Amniotic stem cell (primary cell): ENCODE measurements at regions not wholly inside any gene's neighbourhood (a gene's known extent, or its start where the extent isn't known, plus 50 kb on each side); places are given as distances from the start of the nearest gene placed in this dataset.
"Not testable (repeated sequence)": the region's sequence is repeated elsewhere in the genome, so short reads cannot be mapped to it uniquely, and the experiment has no call there.

ENCODE experiments used
- DNase-seq: peaks from one replicate; lab custom pipeline; 2025; lab: John Stamatoyannopoulos, UW

DNA sequence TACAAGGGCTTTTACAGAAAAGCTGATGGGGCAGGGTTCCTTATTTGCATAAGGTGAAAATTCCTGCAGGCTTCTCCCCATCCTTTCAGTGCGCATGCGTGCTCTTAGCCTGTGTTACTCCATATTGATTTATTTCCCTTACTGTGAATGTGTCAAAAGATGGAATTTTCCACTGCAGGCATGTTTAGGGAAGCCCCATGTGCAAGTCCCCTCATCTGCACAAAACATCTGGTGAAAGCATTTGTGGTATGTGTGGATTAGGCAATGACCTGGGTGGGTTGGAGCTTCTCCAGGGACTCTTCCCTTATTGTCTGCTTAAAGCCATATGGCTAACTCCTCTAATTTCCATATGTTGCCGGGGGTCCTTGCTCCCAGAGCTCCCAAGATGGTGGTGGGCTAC is 912.7 kb upstream of the LRFN5 start:
- DNase-seq = no peak

DNA sequence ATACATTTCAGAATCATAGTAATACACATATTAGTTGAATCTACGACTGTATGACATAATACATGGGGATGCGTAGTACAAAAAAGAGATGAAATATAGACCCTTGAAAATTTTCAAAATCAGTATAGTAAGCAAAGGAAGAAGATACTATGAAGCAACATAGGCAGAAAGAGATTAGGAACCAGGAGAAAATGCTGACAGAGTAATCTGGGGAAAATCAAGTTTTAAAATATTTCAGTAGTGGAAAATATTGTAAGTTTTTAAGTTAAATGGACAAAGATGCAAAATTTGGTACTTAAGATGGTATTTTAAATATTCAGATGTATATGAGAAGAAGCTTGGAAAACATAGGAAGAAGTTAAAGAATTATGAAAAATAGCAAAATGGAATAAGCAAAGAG is 915.6 kb upstream of the LRFN5 start:
- DNase-seq = no peak

GRCh38 chr14:40685764-40686163 is 920.9 kb upstream of the LRFN5 start:
- DNase-seq = no peak

DNA sequence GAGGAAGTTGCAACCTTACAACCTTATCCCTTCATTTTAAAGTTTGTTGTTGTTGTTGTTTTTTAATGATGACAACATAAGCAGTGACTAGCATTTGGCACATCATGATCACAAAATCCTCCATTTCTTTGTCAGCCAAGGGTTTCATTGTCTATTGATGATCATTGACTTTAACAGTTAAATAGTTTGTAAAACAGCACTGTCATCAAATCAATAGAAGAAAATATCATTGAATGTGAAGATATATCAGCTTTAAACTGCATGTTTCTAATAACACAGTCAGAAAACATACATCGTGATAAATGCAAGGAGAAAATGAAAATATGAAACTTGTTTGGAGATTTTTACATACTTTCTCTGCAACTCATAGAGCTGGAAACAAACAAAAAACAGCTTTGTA is 922.3 kb upstream of the LRFN5 start:
- no peak for DNase-seq

DNA sequence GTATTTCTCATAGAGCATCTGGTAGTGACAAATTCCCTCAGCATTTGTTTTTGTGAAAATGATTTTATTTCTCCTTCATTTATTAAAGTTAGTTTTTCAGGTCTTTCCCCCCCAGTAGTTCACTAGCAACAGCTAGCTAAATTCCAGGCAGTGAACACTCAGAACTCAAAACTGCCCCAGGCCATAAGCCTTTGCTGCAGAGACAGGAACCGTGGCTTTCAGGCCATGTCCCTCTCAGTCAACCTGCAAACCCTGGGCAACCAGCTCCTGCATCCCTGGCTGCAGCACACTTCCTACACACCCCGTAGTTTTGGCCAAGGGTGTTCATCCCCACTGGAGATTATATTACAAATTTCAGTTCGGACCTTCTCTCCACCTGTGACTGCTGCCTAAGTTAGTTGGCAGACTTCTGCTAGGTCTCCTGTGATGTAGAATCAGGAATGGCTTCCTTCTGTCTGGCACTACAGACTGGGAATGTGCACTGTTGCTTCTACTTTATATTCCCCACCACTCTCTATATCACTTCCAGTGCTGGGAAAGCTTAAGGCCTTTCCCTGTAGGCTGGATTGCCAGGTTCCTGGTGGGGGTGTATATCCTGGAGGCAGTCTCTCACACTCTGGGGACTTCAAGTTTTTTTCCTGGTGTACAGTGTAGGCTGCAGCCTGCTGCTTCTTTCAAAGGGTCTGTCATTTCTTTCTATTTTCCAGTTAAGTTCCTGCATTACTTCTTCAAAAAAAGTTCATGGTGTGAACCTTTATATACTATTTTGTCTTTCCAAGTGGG is 924.4 kb upstream of the LRFN5 start:
- no peak for DNase-seq

GRCh38 chr14:40679256-40679655 is 927.4 kb upstream of the LRFN5 start:
- DNase-seq = no peak

DNA sequence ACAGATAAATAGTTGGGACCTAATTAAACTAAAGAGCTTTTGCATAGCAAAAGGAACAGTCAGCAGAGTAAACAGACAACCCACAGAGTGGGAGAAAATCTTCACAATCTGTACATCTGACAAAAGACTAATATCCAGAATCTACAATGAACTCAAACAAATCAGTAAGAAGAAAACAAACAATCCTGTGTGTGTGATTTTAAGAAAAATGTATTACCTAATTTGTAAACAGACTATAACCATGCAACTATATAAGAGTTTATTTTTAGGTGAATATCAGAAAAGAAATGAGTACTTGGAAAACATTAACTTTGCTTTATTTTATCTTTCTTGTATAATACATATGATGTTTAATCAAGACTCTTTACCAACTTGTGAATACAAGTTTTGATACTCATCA is 929.5 kb upstream of the LRFN5 start:
- DNase-seq = not testable (repeated sequence)

DNA sequence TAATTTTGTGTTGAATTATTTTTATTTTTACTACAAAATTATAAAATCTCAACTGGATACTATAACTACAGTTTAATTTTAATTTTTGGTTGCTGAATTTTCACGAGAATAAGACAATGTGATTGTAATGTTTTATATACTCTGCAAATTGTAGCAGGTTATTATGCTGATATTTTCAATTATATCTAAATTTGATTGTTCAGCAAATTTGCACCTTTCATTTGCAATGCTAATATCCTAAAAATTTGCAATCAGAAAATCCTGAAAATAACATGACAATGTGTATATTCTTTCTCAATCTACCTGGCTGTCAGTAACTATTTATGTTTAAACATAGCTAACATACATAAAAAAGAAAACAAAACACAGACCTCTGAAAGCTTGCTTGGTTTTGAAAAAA is 932.2 kb upstream of the LRFN5 start:
- no peak for DNase-seq

DNA sequence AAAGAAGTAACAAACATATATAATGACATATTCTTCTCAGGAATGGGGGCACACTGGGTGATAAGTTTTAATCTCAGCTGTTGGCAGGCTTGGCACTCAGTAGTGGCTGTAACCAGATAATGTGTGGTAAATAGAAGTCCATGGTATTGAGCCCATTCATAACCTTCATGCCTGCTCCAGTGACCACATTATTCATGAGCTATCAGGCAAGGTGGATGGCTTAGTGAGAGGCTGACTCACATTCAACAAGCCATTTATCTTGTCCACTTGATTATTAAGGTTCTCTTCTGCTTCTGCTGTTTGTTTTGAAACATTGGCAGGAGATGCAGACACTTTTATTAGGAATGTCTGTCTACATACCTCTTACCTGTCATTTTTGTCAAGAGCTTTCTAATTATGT is 950.4 kb upstream of the LRFN5 start:
- DNase-seq = no peak

- DNase-seq = no peak
Measured at GRCh38 chr14:40652089-40652691, 954.5 kb upstream of the LRFN5 start.

- no peak for DNase-seq
Measured at GRCh38 chr14:40630471-40630870, 976.2 kb upstream of the LRFN5 start.

- DNase-seq = not testable (repeated sequence)
Measured at GRCh38 chr14:40629551-40630137, 977.0 kb upstream of the LRFN5 start.

- no peak for DNase-seq
Measured at GRCh38 chr14:40629144-40629543, 977.5 kb upstream of the LRFN5 start.

- DNase-seq = no peak
Measured at GRCh38 chr14:40623643-40624042, 983.0 kb upstream of the LRFN5 start.

DNA sequence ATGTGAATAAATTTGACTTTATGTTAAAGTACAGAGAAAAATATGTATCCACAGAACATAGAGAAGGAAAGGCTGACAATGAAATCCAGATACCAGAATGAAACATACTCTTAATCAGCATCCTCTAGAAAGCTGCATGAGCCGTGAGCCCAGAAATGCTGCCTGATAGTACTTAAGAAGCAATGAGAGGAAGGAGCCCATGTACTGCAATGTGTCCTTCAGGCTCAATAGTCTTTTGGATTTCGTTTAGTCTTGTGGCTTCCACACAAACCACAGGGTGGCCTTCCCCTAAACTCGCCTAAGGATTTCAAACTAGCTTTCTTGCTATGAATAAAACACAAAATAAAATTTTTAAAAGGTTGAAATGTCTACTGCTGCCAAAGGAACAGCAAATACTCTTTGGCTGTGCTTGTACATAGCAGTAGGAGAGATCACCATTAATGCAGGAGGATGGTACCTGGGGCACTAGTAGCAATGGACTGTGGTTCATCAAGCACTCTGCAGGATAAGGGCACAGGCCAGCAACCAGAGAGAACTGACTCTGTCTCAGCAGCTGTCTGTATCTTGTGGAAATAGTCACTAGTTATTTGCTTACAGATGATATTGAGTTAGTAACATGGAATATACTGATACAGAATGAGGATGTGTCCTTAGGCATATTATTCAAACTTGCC is 988.3 kb upstream of the LRFN5 start:
- DNase-seq = no peak

- DNase-seq = no peak
Measured at GRCh38 chr14:40616579-40616978, 990.1 kb upstream of the LRFN5 start.

DNA sequence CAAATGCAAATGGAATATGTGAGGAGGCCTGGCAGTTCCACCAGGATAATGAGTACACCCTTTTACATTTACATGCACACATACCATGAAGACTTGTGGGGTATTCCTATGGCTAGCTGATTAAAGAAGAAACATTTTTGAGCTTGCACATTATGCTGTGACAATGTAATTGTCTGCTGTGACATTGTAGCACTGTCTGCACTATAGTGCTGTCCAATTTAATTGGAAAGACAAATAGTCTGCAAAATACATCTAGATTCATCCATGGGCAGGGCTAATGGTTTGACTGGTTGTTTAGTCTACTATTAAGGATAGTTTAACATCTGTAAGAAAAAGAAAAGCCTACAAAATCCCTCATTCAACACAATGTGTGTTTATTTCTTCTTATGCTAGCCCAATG is 1005.6 kb upstream of the LRFN5 start:
- DNase-seq = no peak

- DNase-seq = no peak
Measured at GRCh38 chr14:40599725-40600124, 1007.0 kb upstream of the LRFN5 start.

- no peak for DNase-seq
Measured at GRCh38 chr14:40581264-40581663, 1025.4 kb upstream of the LRFN5 start.

- no peak for DNase-seq
Measured at GRCh38 chr14:40576880-40577478, 1029.7 kb upstream of the LRFN5 start.

DNA sequence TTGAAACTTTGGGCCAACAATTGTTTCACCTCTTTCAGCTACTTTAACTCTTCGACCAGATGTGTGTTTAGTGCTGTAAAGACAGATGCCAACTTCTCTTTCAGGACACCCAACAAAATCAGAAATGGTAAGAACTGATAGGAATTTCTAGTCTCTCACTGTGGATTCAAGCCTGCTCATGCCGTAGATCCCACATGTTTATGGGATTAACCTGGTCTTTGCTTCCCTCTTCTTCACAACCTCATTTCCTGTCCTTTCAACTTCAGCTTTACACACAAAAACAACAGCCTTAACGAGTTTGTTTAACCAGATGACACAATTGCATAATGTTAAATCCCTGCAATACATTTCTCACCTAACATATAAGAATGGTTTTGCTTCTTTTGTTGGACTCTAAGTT is 1031.9 kb upstream of the LRFN5 start:
- no peak for DNase-seq

DNA sequence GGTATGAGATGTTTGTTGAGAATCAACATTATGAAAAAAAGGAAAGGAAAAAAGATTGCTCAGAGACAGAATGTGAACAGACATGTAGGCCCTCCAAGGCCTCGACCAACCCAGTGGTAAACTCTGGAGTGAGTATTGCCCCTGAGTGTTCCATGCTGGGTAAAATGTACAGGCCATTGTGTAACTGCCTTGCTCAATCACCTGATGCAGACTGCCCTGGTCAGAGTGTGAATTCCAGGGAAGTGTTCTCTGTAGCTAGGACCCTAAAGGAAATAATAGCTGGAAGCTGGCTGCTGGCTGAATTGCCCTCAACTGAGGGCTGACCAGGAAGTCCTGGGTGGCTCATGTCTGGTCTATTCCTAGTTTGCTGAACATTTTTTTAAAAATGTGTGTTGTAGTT is 1081.4 kb upstream of the LRFN5 start:
- no peak for DNase-seq

GRCh38 chr14:40523123-40523522 is 1083.6 kb upstream of the LRFN5 start:
- no peak for DNase-seq
